Left ventricle myocardium inferior (tissue), 1 donor: ENCODE measurements at regions not wholly inside any gene's neighbourhood (a gene's known extent, or its start where the extent isn't known, plus 50 kb on each side); places are given as distances from the start of the nearest gene placed in this dataset.

Experiments used
- DNase-seq: peaks from one replicate; pipeline ENCODE4 v3.0.0-alpha.2; 2020
- H3K27ac ChIP-seq: fragments of 200-600 bp; replicated peaks from 2 replicates; pipeline ENCODE4 v1.8.0; 2021
- H3K27me3 ChIP-seq: fragments of 200-600 bp; 2 replicates; pipeline ENCODE4 v1.8.0; 2021; ENCODE audit warnings: low read depth
- H3K36me3 ChIP-seq: fragments of 200-600 bp; 2 replicates; pipeline ENCODE4 v1.8.0; 2021
- H3K4me1 ChIP-seq: fragments of 200-600 bp; 2 replicates; pipeline ENCODE4 v1.8.0; 2021
- H3K4me3 ChIP-seq: fragments of 200-600 bp; 2 replicates; pipeline ENCODE4 v1.8.0; 2021; ENCODE audit warnings: mild to moderate bottlenecking, moderate library complexity
- H3K9me3 ChIP-seq: fragments of 200-600 bp; replicated peaks from 2 replicates; pipeline ENCODE4 v1.8.0; 2021
- intact Hi-C: fragments of 100-400 bp; cut with micrococcal nuclease; formaldehyde crosslinking; loops from one replicate; pipeline ENCODE4 v1.11.0; 2022
- TF ChIP-seq, protein P1 (sequence below): fragments of 200-600 bp; IDR thresholded peaks from 2 replicates; pipeline ENCODE4 v1.8.0; 2021; ENCODE audit warnings: antibody characterized with exemption, mild to moderate bottlenecking, borderline replicate concordance
- donor health status: DM: no; HTN: yes; CAD: no; lungs with severe emphysema.

DNA sequence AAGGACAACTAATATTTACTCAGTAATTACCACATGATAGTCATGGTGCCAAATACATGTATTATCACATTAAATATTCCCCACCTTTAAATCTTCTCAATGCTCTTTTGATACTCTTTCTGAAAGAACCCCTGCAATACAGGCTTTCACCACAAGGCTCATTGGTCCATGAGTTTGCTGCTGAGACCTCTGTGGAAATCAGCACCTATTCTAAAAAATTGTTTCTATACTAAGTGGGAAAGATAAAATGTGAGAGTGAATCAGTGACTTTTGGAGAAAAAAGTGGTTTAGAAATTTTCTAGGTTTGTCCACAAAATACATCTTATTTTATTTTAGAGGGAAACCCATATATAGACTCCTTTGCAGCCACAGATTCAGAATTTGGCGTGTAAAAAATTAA, 257.3 kb downstream of the ZIC3 start:
- no peak for DNase-seq
- Histone ChIP-seq H3K27ac (no peak overlapping the region), H3K9me3 (no peaks in the 10 kb centered on the region), H3K4me3 (no peak overlapping the region), H3K36me3 (no peaks in the 10 kb centered on the region), H3K27me3 (no peaks in the 10 kb centered on the region), H3K4me1 (no peaks in the 10 kb centered on the region)
- TF ChIP-seq, protein P1, sequence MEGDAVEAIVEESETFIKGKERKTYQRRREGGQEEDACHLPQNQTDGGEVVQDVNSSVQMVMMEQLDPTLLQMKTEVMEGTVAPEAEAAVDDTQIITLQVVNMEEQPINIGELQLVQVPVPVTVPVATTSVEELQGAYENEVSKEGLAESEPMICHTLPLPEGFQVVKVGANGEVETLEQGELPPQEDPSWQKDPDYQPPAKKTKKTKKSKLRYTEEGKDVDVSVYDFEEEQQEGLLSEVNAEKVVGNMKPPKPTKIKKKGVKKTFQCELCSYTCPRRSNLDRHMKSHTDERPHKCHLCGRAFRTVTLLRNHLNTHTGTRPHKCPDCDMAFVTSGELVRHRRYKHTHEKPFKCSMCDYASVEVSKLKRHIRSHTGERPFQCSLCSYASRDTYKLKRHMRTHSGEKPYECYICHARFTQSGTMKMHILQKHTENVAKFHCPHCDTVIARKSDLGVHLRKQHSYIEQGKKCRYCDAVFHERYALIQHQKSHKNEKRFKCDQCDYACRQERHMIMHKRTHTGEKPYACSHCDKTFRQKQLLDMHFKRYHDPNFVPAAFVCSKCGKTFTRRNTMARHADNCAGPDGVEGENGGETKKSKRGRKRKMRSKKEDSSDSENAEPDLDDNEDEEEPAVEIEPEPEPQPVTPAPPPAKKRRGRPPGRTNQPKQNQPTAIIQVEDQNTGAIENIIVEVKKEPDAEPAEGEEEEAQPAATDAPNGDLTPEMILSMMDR, result no peak
- intact Hi-C loops, result no loop called here

DNA sequence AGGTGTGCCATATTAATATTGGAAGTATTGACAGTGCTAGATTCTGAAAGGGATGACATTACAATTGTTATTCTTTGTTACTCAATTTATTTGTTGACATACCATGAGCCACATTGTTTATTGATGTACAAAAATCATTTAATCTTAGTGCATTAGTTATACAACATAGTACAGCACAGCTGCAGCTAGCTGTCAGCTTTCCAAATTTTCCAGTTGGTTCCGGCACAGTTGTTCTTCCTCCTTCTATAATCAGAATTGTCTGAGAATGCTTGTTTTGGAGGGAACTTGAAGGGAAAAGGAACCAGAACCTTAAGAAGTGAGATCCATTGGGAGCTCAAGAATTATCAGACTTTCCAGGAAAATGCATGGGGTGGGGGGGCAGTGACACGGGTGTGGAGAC, 281.4 kb downstream of the ZIC3 start:
- Histone ChIP-seq H3K4me1 (no peaks in the 10 kb centered on the region), H3K27me3 (no peaks in the 10 kb centered on the region), H3K4me3 (no peak overlapping the region), H3K36me3 (no peaks in the 10 kb centered on the region), H3K27ac (no peak overlapping the region), H3K9me3 (no peaks in the 10 kb centered on the region)
- DNase-seq, result no peak
- TF ChIP-seq, protein P1, result no peak
- intact Hi-C loops, result no loop called here

DNA sequence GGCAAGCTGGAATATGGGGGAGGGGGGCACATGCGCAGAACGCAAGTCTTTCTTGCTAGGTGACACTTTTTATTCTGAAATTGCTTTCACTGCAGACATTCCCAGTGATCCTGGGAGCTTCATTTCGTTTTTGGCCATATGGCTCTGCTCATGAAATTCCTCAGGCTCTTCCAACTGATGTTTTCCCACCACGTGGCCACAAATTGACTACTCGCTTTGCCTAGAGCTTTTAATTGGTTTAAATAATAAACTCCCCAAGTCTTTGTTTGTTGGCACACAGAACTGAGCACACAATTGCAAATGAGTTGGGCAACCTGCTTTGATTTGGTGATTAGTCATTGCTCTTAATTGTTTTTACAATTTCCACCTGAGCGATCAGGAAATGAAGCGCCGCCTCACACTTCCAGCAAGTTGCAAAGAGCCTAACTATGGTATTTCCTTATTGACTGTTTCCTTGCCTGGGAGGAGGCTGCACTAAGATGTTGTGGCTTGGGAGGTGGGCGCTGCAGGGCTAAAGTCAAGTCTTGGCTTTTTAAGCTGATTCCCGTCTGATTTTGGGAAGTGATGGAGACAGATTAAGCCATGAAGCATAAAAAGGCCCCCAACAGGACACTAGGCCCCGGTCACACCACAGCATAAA, 282.5 kb downstream of the ZIC3 start:
- H3K27me3 ChIP-seq, result no peaks in the 10 kb centered on the region
- H3K4me1 ChIP-seq, result no peaks in the 10 kb centered on the region
- no peaks in the 10 kb centered on the region for H3K9me3 ChIP-seq
- H3K4me3 ChIP-seq, result no peak overlapping the region
- no peak overlapping the region for H3K27ac ChIP-seq
- intact Hi-C loops, result no loop called here
- H3K36me3 ChIP-seq, result no peaks in the 10 kb centered on the region
- no peak for DNase-seq
- TF ChIP-seq, protein P1, result no peak

DNA sequence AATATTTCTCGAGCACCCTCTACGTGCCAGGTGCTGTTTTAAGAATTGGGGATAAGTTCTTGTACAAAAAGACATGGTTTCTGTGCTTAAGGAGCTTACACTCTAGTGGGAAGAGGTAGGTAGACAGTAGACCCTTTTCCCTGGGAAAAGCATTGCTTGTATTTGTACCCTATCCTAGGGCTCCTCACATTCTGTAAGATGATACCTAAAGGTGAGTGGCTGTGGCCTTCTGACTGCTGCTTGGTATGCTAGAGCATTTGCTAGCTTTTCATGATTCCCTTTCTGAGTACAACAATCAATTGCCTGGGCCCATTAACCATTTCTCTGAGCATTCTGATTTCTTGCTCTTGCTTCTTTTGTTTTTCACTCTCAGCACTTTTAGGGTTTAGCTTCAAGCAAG, 286.6 kb downstream of the ZIC3 start:
- DNase-seq, result no peak
- Histone ChIP-seq H3K36me3 (no peaks in the 10 kb centered on the region), H3K9me3 (no peaks in the 10 kb centered on the region), H3K4me1 (no peaks in the 10 kb centered on the region), H3K27me3 (no peaks in the 10 kb centered on the region), H3K27ac (no peak overlapping the region), H3K4me3 (no peak overlapping the region)
- intact Hi-C loops, result no loop called here
- TF ChIP-seq, protein P1, result no peak

DNA sequence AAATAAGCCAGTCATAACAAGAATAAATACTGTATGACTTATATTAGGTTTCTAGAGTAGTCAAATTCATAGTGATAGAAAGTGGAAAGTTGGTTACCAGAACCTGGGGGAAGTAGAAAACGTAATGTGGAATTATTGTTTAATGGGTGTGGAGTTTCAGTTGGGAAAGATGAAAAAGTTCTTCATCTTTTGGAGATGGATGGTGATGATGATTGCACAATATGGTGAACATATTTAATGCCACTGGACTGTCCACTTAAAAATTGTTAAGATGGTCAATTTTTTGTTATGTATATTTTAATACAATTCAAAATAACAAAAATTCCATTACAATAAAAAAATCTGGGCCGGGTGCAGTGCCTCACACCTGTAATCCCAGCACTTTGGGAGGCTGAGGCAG, 289.6 kb downstream of the ZIC3 start:
- intact Hi-C loops, result no loop called here

More for the DNA sequence above, 289.6 kb downstream of the ZIC3 start:
- no peak overlapping the region for H3K4me3 ChIP-seq
- TF ChIP-seq, protein P1, result no peak
- H3K27me3 ChIP-seq, result no peaks in the 10 kb centered on the region
- no peak overlapping the region for H3K27ac ChIP-seq
- no peaks in the 10 kb centered on the region for H3K4me1 ChIP-seq
- no peaks in the 10 kb centered on the region for H3K36me3 ChIP-seq
- no peak for DNase-seq
- no peaks in the 10 kb centered on the region for H3K9me3 ChIP-seq
